Peyer's patch (tissue), 4 donors: ENCODE measurements at regions not wholly inside any gene's neighbourhood (a gene's known extent, or its start where the extent isn't known, plus 50 kb on each side); places are given as distances from the start of the nearest gene placed in this dataset.

Experiments
- CTCF ChIP-seq, 6 experiments: fragments of 450-650 bp in 4 of 6; fragments of 200-600 bp in 2 of 6; sonication (generic) in 1 of 6; IDR thresholded peaks; one replicate each; pipeline ENCODE4 v1.5.1; 2017 to 2019; ENCODE audit warnings: antibody characterized with exemption in 6 of 6, mild to moderate bottlenecking in 3 of 6, moderate library complexity in 1 of 6
- POLR2A ChIP-seq, 2 donors: fragments of 450-650 bp; IDR thresholded peaks; one replicate each; pipeline ENCODE4 v1.5.1; 2017; ENCODE audit warnings: antibody characterized with exemption in 2 of 2, mild to moderate bottlenecking in 2 of 2, moderate library complexity in 2 of 2

DNA sequence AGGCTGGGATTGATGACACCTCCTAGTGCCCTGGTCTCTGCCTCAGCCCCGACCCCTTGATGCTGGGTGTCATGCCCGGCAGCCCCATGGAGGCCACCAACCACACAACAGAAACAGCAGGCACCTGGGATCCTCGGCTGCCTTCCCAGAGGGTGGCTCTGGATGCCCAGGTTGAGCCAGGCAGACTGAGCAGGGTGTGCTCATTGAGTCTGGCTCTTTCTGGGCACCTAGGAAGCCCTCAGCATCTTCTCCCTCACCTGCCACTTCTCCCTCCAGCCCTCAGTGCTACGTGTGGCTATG is 484.5 kb upstream of the MGMT start:
- TF ChIP-seq CTCF (IDR thresholded peaks at IDR 0.05) (no peak), POLR2A (IDR thresholded peaks at IDR 0.05) (no peak)
